Liver (tissue), 3 donors: ENCODE measurements at regions not wholly inside any gene's neighbourhood (a gene's known extent, or its start where the extent isn't known, plus 50 kb on each side); places are given as distances from the start of the nearest gene placed in this dataset.

Experiments
- CTCF ChIP-seq: fragments of 150-350 bp; IDR thresholded peaks from 2 replicates; pipeline ENCODE4 v1.5.1; 2017; ENCODE audit warnings: improper control_type of control experiment, low read depth, low read length; ENCODE audit not compliant: missing input control
- JUND ChIP-seq, 2 donors: IDR thresholded peaks; 2 replicates each; pipeline ENCODE4 v1.6.1; 2016; ENCODE audit warnings: antibody characterized with exemption in 2 of 2
- RAD21 ChIP-seq, 2 donors: IDR thresholded peaks; 2 replicates each; pipeline ENCODE4 v1.6.1; 2016; ENCODE audit warnings: antibody characterized with exemption in 2 of 2, mild to moderate bottlenecking in 2 of 2
- REST ChIP-seq: IDR thresholded peaks from 2 replicates; pipeline ENCODE4 v1.6.1; 2016; ENCODE audit warnings: antibody characterized with exemption, mild to moderate bottlenecking
- SP1 ChIP-seq: IDR thresholded peaks from 2 replicates; pipeline ENCODE4 v1.6.1; 2018; ENCODE audit warnings: antibody characterized with exemption, mild to moderate bottlenecking
- donor health status: healthy.
- donor health status: healthy.

DNA sequence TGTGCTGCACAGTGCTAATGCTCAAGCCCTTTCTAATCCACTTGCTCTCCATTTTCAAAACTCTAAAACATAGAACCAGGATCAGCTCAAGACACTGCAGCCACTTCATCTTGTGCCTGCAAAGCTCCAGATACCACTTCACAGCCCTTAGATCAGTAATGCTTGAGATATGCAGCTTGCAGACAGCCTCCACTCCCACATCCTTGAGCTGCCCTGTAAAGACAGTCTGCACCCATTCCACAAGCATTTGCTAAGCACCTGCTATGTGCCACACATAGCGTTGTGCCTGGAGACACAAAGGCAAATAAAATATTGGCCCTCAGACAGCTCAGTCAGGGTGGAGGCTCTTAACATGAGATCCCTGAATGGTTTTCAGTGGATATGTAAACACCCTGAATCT lies 192.5 kb upstream of the SNX19 start:
- TF ChIP-seq RAD21 (IDR thresholded peaks at IDR 0.05) (no peak), SP1 (no peak), CTCF (no peak), REST (no peak), JUND (IDR thresholded peaks at IDR 0.05) (no peak)
